Spleen (tissue), 7 donors: ENCODE measurements at regions not wholly inside any gene's neighbourhood (a gene's known extent, or its start where the extent isn't known, plus 50 kb on each side); places are given as distances from the start of the nearest gene placed in this dataset.

Experiments used
- CTCF ChIP-seq, 11 experiments: fragments of 200-600 bp in 7 of 11; fragments of 450-650 bp in 4 of 11; sonication (generic) in 4 of 11; IDR thresholded peaks in 8 of 11; conservative IDR thresholded peaks in 3 of 11; 1 replicate in 7 of 11; 2 replicates in 4 of 11; pipeline versions ENCODE4 v1.4.0 to v1.8.0; 2016 to 2021; ENCODE audit warnings: antibody characterized with exemption in 11 of 11, inconsistent platforms in 4 of 11, mild to moderate bottlenecking in 1 of 11
- POLR2AphosphoS5 ChIP-seq, 3 donors: sonication (generic); formaldehyde crosslinking; IDR thresholded peaks; one replicate each; pipeline ENCODE4 v1.5.1; 2017; ENCODE audit warnings: antibody characterized with exemption in 3 of 3
- donor health status: DM: no; HTN: no; CAD: no; lungs with moderate emphysema.
- donor health status: DM: no; HTN: no; CAD: no.
- donor health status: DM: no; HTN: no; CAD: no.

GRCh38 chr2:83887757-83888156 lies 571.3 kb downstream of the SUCLG1 start:
- TF ChIP-seq CTCF (IDR thresholded peaks at IDR 0.05 in 8 of 11, conservative IDR thresholded peaks at IDR 0.05 in 3 of 11) (no peak), POLR2AphosphoS5 (IDR thresholded peaks at IDR 0.05) (no peak)
